GM23338 (cell line): ENCODE measurements at regions not wholly inside any gene's neighbourhood (a gene's known extent, or its start where the extent isn't known, plus 50 kb on each side); places are given as distances from the start of the nearest gene placed in this dataset.
A peak's percentile ranks its signal among the peaks of the same experiment; 100 is the strongest.

Experiments used
- ATAC-seq: fragments of 200-7000 bp; cut with Tn5 transposase; 3 replicates; pipeline ENCODE4 v1.9.1; 2020
- DNase-seq: peaks from one replicate; pipeline ENCODE4 v3.0.0-alpha.2; 2015; ENCODE audit warnings: low spot score
- H2AFZ ChIP-seq: fragments of 200-600 bp; sonication (generic); 2 replicates; pipeline ENCODE4 v1.8.0; 2016; ENCODE audit warnings: antibody characterized with exemption, mild to moderate bottlenecking, moderate library complexity
- H3F3A ChIP-seq: fragments of 200-600 bp; sonication (generic); replicated peaks from 2 replicates; pipeline ENCODE4 v1.8.0; 2017; ENCODE audit warnings: antibody characterized with exemption, mixed run types, low read depth
- H3K27ac ChIP-seq: fragments of 200-600 bp; sonication (generic); 2 replicates; pipeline ENCODE4 v1.6.1; 2016; ENCODE audit warnings: low read depth
- H3K27me3 ChIP-seq: fragments of 200-600 bp; sonication (generic); 2 replicates; pipeline ENCODE4 v1.8.0; 2016; ENCODE audit warnings: mild to moderate bottlenecking, mixed run types, moderate library complexity; ENCODE audit not compliant: insufficient read depth
- H3K36me3 ChIP-seq: fragments of 200-600 bp; sonication (generic); 2 replicates; pipeline ENCODE4 v1.8.0; 2016; ENCODE audit warnings: mild to moderate bottlenecking; ENCODE audit not compliant: insufficient read depth
- H3K4me1 ChIP-seq: fragments of 200-600 bp; sonication (generic); 2 replicates; pipeline ENCODE4 v1.8.0; 2016; ENCODE audit warnings: mild to moderate bottlenecking, moderate library complexity; ENCODE audit not compliant: insufficient read depth
- H3K4me2 ChIP-seq: fragments of 200-600 bp; sonication (generic); 2 replicates; pipeline ENCODE4 v1.7.1; 2017; ENCODE audit warnings: mixed run types
- H3K4me3 ChIP-seq: fragments of 200-600 bp; sonication (generic); 2 replicates; pipeline ENCODE4 v1.6.1; 2016; ENCODE audit warnings: mixed run types
- H3K79me2 ChIP-seq: fragments of 200-600 bp; sonication (generic); replicated peaks from 2 replicates; pipeline ENCODE4 v1.8.0; 2017; ENCODE audit warnings: mild to moderate bottlenecking; ENCODE audit not compliant: insufficient read depth
- H3K9me2 ChIP-seq: fragments of 200-600 bp; sonication (generic); 2 replicates; pipeline ENCODE4 v1.8.0; 2017; ENCODE audit not compliant: insufficient read depth
- H4K20me1 ChIP-seq: fragments of 200-600 bp; sonication (generic); replicated peaks from 2 replicates; pipeline ENCODE4 v1.8.0; 2017; ENCODE audit warnings: mild to moderate bottlenecking; ENCODE audit not compliant: insufficient read depth
- H3K27ac Mint-ChIP-seq: 2 replicates; pipeline ENCODE4 v1.8.0; 2020; ENCODE audit warnings: inconsistent platforms, mild to moderate bottlenecking, moderate library complexity, mixed read lengths
- H3K27me3 Mint-ChIP-seq: 3 replicates; pipeline ENCODE4 v1.8.0; 2022; ENCODE audit warnings: low read depth, mild to moderate bottlenecking, moderate library complexity, mixed read lengths, inconsistent platforms; ENCODE audit not compliant: insufficient read depth, poor library complexity
- H3K36me3 Mint-ChIP-seq: 3 replicates; pipeline ENCODE4 v1.8.0; 2021; ENCODE audit warnings: low read depth, mild to moderate bottlenecking, inconsistent platforms, moderate library complexity, mixed read lengths
- H3K4me1 Mint-ChIP-seq: 3 replicates; pipeline ENCODE4 v1.8.0; 2020; ENCODE audit warnings: mild to moderate bottlenecking, inconsistent platforms, mixed read lengths
- H3K4me3 Mint-ChIP-seq: 3 replicates; pipeline ENCODE4 v1.8.0; 2021; ENCODE audit warnings: moderate library complexity, mild to moderate bottlenecking, inconsistent platforms, mixed read lengths
- H3K9me3 Mint-ChIP-seq: 3 replicates; pipeline ENCODE4 v1.8.0; 2020; ENCODE audit warnings: moderate library complexity, mild to moderate bottlenecking, inconsistent platforms, mixed read lengths
- CREB1 ChIP-seq: fragments of 250-450 bp; sonication (Bioruptor Pico); IDR thresholded peaks from 2 replicates; pipeline ENCODE4 v1.5.0; 2020; ENCODE audit warnings: low read depth, mild to moderate bottlenecking, moderate library complexity
- CTCF ChIP-seq, 2 experiments: fragments of 200-600 bp in 1 of 2; sonication (generic) in 1 of 2; conservative IDR thresholded peaks; 2 replicates each; pipeline versions ENCODE4 v1.5.1 to v1.6.1; 2016 to 2017; ENCODE audit warnings: antibody characterized with exemption in 2 of 2, low read depth in 2 of 2, mild to moderate bottlenecking in 2 of 2, moderate library complexity in 1 of 2
- ETS1 ChIP-seq: IDR thresholded peaks from 2 replicates; pipeline ENCODE4 v1.6.1; 2016; ENCODE audit warnings: antibody characterized with exemption
- EZH2 ChIP-seq: fragments of 200-600 bp; sonication (generic); IDR thresholded peaks from one replicate; pipeline ENCODE4 v1.8.0; 2017; ENCODE audit warnings: antibody characterized with exemption, mild to moderate bottlenecking, low read depth; ENCODE audit not compliant: unreplicated experiment
- EZH2phosphoT487 ChIP-seq: fragments of 200-600 bp; sonication (generic); IDR thresholded peaks from one replicate; pipeline ENCODE4 v1.8.1; 2018; ENCODE audit warnings: antibody characterized with exemption; ENCODE audit not compliant: unreplicated experiment
- JUNB ChIP-seq: IDR thresholded peaks from one replicate; pipeline ENCODE4 v1.6.1; 2016; ENCODE audit warnings: antibody characterized with exemption; ENCODE audit not compliant: unreplicated experiment
- NANOG ChIP-seq: IDR thresholded peaks from 2 replicates; pipeline ENCODE4 v1.6.1; 2016; ENCODE audit warnings: antibody characterized with exemption, borderline replicate concordance
- POLR2AphosphoS5 ChIP-seq: IDR thresholded peaks from 2 replicates; pipeline ENCODE4 v1.6.1; 2016; ENCODE audit warnings: antibody characterized with exemption, low read depth
- REST ChIP-seq: IDR thresholded peaks from one replicate; pipeline ENCODE4 v1.6.1; 2018; ENCODE audit warnings: antibody characterized with exemption; ENCODE audit not compliant: unreplicated experiment
- STAT1 ChIP-seq: IDR thresholded peaks from one replicate; pipeline ENCODE4 v1.6.1; 2016; ENCODE audit warnings: antibody characterized with exemption; ENCODE audit not compliant: unreplicated experiment
- ZNF114 ChIP-seq: fragments of 250-450 bp; sonication (Bioruptor Pico); IDR thresholded peaks from 2 replicates; pipeline ENCODE4 v1.5.0; 2020; ENCODE audit warnings: mild to moderate bottlenecking, moderate library complexity
- ZNF331 ChIP-seq: fragments of 250-450 bp; sonication (Bioruptor Pico); IDR thresholded peaks from 2 replicates; pipeline ENCODE4 v1.5.0; 2020; ENCODE audit warnings: low read depth, mild to moderate bottlenecking, moderate library complexity
- ZNF462 ChIP-seq: fragments of 250-450 bp; sonication (Bioruptor Pico); IDR thresholded peaks from 2 replicates; pipeline ENCODE4 v1.5.0; 2020; ENCODE audit warnings: mild to moderate bottlenecking, moderate library complexity

- no peaks in the 10 kb centered on the region for H3K4me1 ChIP-seq
- no peaks in the 10 kb centered on the region for H3F3A ChIP-seq
- H3K27ac ChIP-seq: no peak overlapping the region
- Mint-ChIP-seq H3K9me3 (no peaks in the 10 kb centered on the region), H3K4me3 (no peak overlapping the region), H3K27ac (no peak overlapping the region), H3K27me3 (peaks cover 4% of the 10 kb centered on the region), H3K4me1 (peaks cover 7% of the 10 kb centered on the region), H3K36me3 (no peaks in the 10 kb centered on the region)
- H3K79me2 ChIP-seq: no peaks in the 10 kb centered on the region
- no peak overlapping the region for H3K4me3 ChIP-seq
- peak overlapping the region; percentile 35; the same call in 1 of the 2 replicates for H2AFZ ChIP-seq
- H3K27me3 ChIP-seq: no peaks in the 10 kb centered on the region
- no peak overlapping the region for H3K4me2 ChIP-seq
- no peaks in the 10 kb centered on the region for H3K9me2 ChIP-seq
- H4K20me1 ChIP-seq: no peaks in the 10 kb centered on the region
- DNase-seq: peak; percentile 60
- TF ChIP-seq POLR2AphosphoS5 (no peak), EZH2 (no peak), STAT1 (no peak), REST (no peak), ETS1 (no peak), ZNF114 (CRISPR knock-in tag) (no peak), EZH2phosphoT487 (no peak), CREB1 (no peak), ZNF462 (CRISPR knock-in tag) (no peak), JUNB (no peak), ZNF331 (CRISPR knock-in tag) (no peak), CTCF (conservative IDR thresholded peaks at IDR 0.05; ENCODE audit: low read depth in 2 of 2) (no peak), NANOG (no peak)
- H3K36me3 ChIP-seq: no peaks in the 10 kb centered on the region
- ATAC-seq: peak; percentile 92
Measured at GRCh38 chr9:99361817-99362216, 139.7 kb downstream of the SEC61B start.
